HEK293 (cell line): ENCODE measurements at regions not wholly inside any gene's neighbourhood (a gene's known extent, or its start where the extent isn't known, plus 50 kb on each side); places are given as distances from the start of the nearest gene placed in this dataset.

Source experiments
- CTCF ChIA-PET: fragments of 350-600 bp; formaldehyde crosslinking; extraction: SDS; loops from one replicate; lab custom pipeline; 2021; ENCODE audit warnings: antibody characterized with exemption; lab: Yijun Ruan, JAX
- POLR2A ChIA-PET: fragments of 300-600 bp; formaldehyde crosslinking; extraction: SDS; loops from one replicate; lab custom pipeline; 2020; ENCODE audit warnings: antibody characterized with exemption, inconsistent platforms; lab: Yijun Ruan, JAX
- H3K27ac ChIP-seq: fragments of 200-500 bp; sonication (Bioruptor generic); 2 replicates; pipeline ENCODE4 v1.5.1; 2014; ENCODE audit warnings: low read depth, low read length, control low read depth, inconsistent platforms; ENCODE audit errors: extremely low read depth
- H3K36me3 ChIP-seq, 2 experiments: fragments of 200-500 bp in 1 of 2; sonication (Bioruptor generic) in 1 of 2; 1 replicate in 1 of 2; 2 replicates in 1 of 2; pipeline ENCODE4 v1.5.1; 2014 to 2017; ENCODE audit warnings: inconsistent platforms in 2 of 2, low read length in 2 of 2; ENCODE audit not compliant: control insufficient read depth in 2 of 2, insufficient read depth in 1 of 2
- H3K4me1 ChIP-seq: fragments of 200-500 bp; sonication (Bioruptor generic); 2 replicates; pipeline ENCODE4 v1.5.1; 2014; ENCODE audit warnings: mild to moderate bottlenecking, low read length, inconsistent platforms; ENCODE audit not compliant: control insufficient read depth, insufficient read depth
- H3K4me3 ChIP-seq: 2 replicates; pipeline ENCODE4 v1.5.1; 2011; ENCODE audit warnings: low read depth, mild to moderate bottlenecking, control low read depth, low read length, moderate library complexity
- H3K9me3 ChIP-seq: fragments of 200-500 bp; sonication (Bioruptor generic); 2 replicates; pipeline ENCODE4 v1.5.1; 2014; ENCODE audit warnings: low read depth, low read length, inconsistent platforms; ENCODE audit not compliant: control insufficient read depth, insufficient read depth
- EGR2 ChIP-seq: fragments of 450-650 bp; formaldehyde crosslinking; IDR thresholded peaks from 2 replicates; pipeline ENCODE4 v1.5.1; 2016; ENCODE audit warnings: low read depth, missing biosample characterization, missing genetic modification characterization
- HOXC10 ChIP-seq: sonication (generic); formaldehyde crosslinking; IDR thresholded peaks from 2 replicates; pipeline ENCODE4 v1.8.1; 2023; ENCODE audit warnings: mild to moderate bottlenecking, missing genetic modification reagents
- KLF10 ChIP-seq: fragments of 450-650 bp; IDR thresholded peaks from 2 replicates; pipeline ENCODE4 v1.5.1; 2018; ENCODE audit warnings: missing biosample characterization, mild to moderate bottlenecking, missing genetic modification characterization
- KLF8 ChIP-seq: fragments of 450-650 bp; formaldehyde crosslinking; IDR thresholded peaks from 2 replicates; pipeline ENCODE4 v1.5.1; 2016; ENCODE audit warnings: missing biosample characterization, missing genetic modification characterization
- KLF9 ChIP-seq: fragments of 450-650 bp; formaldehyde crosslinking; IDR thresholded peaks from 2 replicates; pipeline ENCODE4 v1.5.1; 2016; ENCODE audit warnings: missing biosample characterization, missing genetic modification characterization, low read depth
- MYNN ChIP-seq: fragments of 450-650 bp; formaldehyde crosslinking; IDR thresholded peaks from 2 replicates; pipeline ENCODE4 v1.5.1; 2016; ENCODE audit warnings: missing biosample characterization, missing genetic modification characterization, borderline replicate concordance
- SETDB1 ChIP-seq: IDR thresholded peaks from one replicate; pipeline ENCODE4 v1.6.1; 2017; ENCODE audit warnings: mild to moderate bottlenecking, low read length, moderate library complexity, mixed read lengths; ENCODE audit not compliant: insufficient read length
- ZBTB21 ChIP-seq: fragments of 450-650 bp; formaldehyde crosslinking; IDR thresholded peaks from 2 replicates; pipeline ENCODE4 v1.5.1; 2017; ENCODE audit warnings: missing biosample characterization, missing genetic modification characterization
- ZFHX2 ChIP-seq: fragments of 450-650 bp; formaldehyde crosslinking; conservative IDR thresholded peaks from 2 replicates; pipeline ENCODE4 v1.5.1; 2016; ENCODE audit warnings: missing biosample characterization, missing genetic modification characterization
- ZNF184 ChIP-seq: fragments of 450-650 bp; IDR thresholded peaks from 2 replicates; pipeline ENCODE4 v1.5.1; 2018; ENCODE audit warnings: missing biosample characterization, mild to moderate bottlenecking, missing genetic modification characterization
- ZNF19 ChIP-seq: fragments of 450-650 bp; formaldehyde crosslinking; IDR thresholded peaks from 2 replicates; pipeline ENCODE4; 2016; ENCODE audit warnings: missing biosample characterization, missing genetic modification characterization, low read depth
- ZNF211 ChIP-seq: fragments of 450-650 bp; formaldehyde crosslinking; IDR thresholded peaks from 2 replicates; pipeline ENCODE4 v1.5.1; 2016; ENCODE audit warnings: low read depth, missing biosample characterization, missing genetic modification characterization
- ZNF221 ChIP-seq: fragments of 450-650 bp; formaldehyde crosslinking; IDR thresholded peaks from 2 replicates; pipeline ENCODE4 v1.5.1; 2017; ENCODE audit warnings: missing biosample characterization, missing genetic modification characterization, borderline replicate concordance
- ZNF26 ChIP-seq: fragments of 450-650 bp; formaldehyde crosslinking; IDR thresholded peaks from 2 replicates; pipeline ENCODE4 v1.5.1; 2016; ENCODE audit warnings: missing biosample characterization, missing genetic modification characterization
- ZNF292 ChIP-seq: fragments of 450-650 bp; formaldehyde crosslinking; IDR thresholded peaks from 2 replicates; pipeline ENCODE4 v1.5.1; 2016; ENCODE audit warnings: low read depth, missing biosample characterization, missing genetic modification characterization, borderline replicate concordance
- ZNF311 ChIP-seq: fragments of 450-650 bp; formaldehyde crosslinking; IDR thresholded peaks from 2 replicates; pipeline ENCODE4 v1.5.1; 2017; ENCODE audit warnings: missing biosample characterization, missing genetic modification characterization, borderline replicate concordance
- ZNF350 ChIP-seq: fragments of 450-650 bp; formaldehyde crosslinking; IDR thresholded peaks from 2 replicates; pipeline ENCODE4 v1.5.0; 2017; ENCODE audit warnings: missing biosample characterization, mild to moderate bottlenecking, missing genetic modification characterization
- ZNF423 ChIP-seq: fragments of 450-650 bp; formaldehyde crosslinking; IDR thresholded peaks from 2 replicates; pipeline ENCODE4 v1.5.1; 2016; ENCODE audit warnings: missing biosample characterization, missing genetic modification characterization
- ZNF473 ChIP-seq: fragments of 450-650 bp; formaldehyde crosslinking; IDR thresholded peaks from 2 replicates; pipeline ENCODE4 v1.5.1; 2017; ENCODE audit warnings: missing biosample characterization, missing genetic modification characterization
- ZNF621 ChIP-seq: fragments of 450-650 bp; formaldehyde crosslinking; IDR thresholded peaks from 2 replicates; pipeline ENCODE4 v1.5.1; 2017; ENCODE audit warnings: missing biosample characterization, missing genetic modification characterization
- ZNF658 ChIP-seq: fragments of 450-650 bp; formaldehyde crosslinking; IDR thresholded peaks from 2 replicates; pipeline ENCODE4; 2016; ENCODE audit warnings: missing biosample characterization, missing genetic modification characterization
- ZNF664 ChIP-seq: fragments of 450-650 bp; formaldehyde crosslinking; IDR thresholded peaks from 2 replicates; pipeline ENCODE4 v1.5.1; 2016; ENCODE audit warnings: missing biosample characterization, missing genetic modification characterization
- ZNF707 ChIP-seq: fragments of 450-650 bp; formaldehyde crosslinking; IDR thresholded peaks from 2 replicates; pipeline ENCODE4 v1.5.1; 2016; ENCODE audit warnings: missing biosample characterization, missing genetic modification characterization
- ZNF76 ChIP-seq: fragments of 450-650 bp; formaldehyde crosslinking; IDR thresholded peaks from 2 replicates; pipeline ENCODE4; 2016; ENCODE audit warnings: low read depth, missing biosample characterization, missing genetic modification characterization, borderline replicate concordance
- ZNF791 ChIP-seq: fragments of 450-650 bp; formaldehyde crosslinking; IDR thresholded peaks from 2 replicates; pipeline ENCODE4 v1.5.1; 2016; ENCODE audit warnings: missing biosample characterization, missing genetic modification characterization
- ZNF837 ChIP-seq: fragments of 450-650 bp; formaldehyde crosslinking; IDR thresholded peaks from 2 replicates; pipeline ENCODE4 v1.5.1; 2016; ENCODE audit warnings: missing biosample characterization, missing genetic modification characterization
- ZSCAN30 ChIP-seq: fragments of 450-650 bp; IDR thresholded peaks from 2 replicates; pipeline ENCODE4 v1.5.1; 2018; ENCODE audit warnings: missing biosample characterization, mild to moderate bottlenecking, missing genetic modification characterization, moderate library complexity
- ZXDB ChIP-seq: fragments of 450-650 bp; formaldehyde crosslinking; IDR thresholded peaks from 2 replicates; pipeline ENCODE4 v1.5.1; 2016; ENCODE audit warnings: missing biosample characterization, missing genetic modification characterization
- TF ChIP-seq, protein P1 (sequence below): fragments of 450-650 bp; formaldehyde crosslinking; IDR thresholded peaks from 2 replicates; pipeline ENCODE4 v1.5.1; 2016; ENCODE audit warnings: missing biosample characterization, missing genetic modification characterization
- TF ChIP-seq, protein P2 (sequence below): IDR thresholded peaks from 2 replicates; pipeline ENCODE4 v1.6.1; 2011; ENCODE audit warnings: mild to moderate bottlenecking, low read depth, low read length, borderline replicate concordance
- TF ChIP-seq, protein P3 (sequence below): fragments of 450-650 bp; formaldehyde crosslinking; IDR thresholded peaks from 2 replicates; pipeline ENCODE4; 2016; ENCODE audit warnings: missing biosample characterization, missing genetic modification characterization
- TF ChIP-seq, protein P4 (sequence below): fragments of 450-650 bp; formaldehyde crosslinking; IDR thresholded peaks from 2 replicates; pipeline ENCODE4 v1.5.1; 2016; ENCODE audit warnings: missing biosample characterization, missing genetic modification characterization

DNA sequence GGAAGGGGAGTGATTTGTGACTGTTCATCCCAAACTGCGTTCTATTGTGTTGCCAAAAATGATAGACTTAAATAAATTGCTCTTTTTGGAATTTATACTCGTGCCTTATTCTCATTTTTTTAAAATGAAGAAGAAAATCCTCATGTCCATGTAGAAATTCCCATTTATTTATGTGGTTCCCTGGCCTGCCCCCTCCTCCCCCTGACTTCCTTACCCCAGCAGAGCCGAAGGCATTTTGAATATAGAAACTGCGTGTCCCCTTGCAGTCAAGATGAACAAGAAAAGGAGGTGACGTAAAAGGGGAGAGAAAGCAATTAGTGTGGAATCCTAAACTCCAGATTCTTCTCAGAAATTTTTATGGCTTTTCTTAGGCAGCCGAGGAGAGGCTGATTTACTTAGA, 126.1 kb downstream of the FAM204A start:
- CTCF ChIA-PET, result interaction anchor here (1.0 kb wide), 1 partner anchor 25 kb away, joined by 3 read pairs; no protein-coding TSS in a partner anchor
- Histone ChIP-seq H3K4me3 (no peak overlapping the region), H3K27ac (no peak overlapping the region), H3K36me3 (no peaks in the 10 kb centered on the region), H3K4me1 (0 out of 2 replicates have a peak, but pooled peaks cover 2% of the 10 kb centered on the region), H3K9me3 (no peaks in the 10 kb centered on the region)
- TF ChIP-seq ZNF658 (tag by site-specific recombination) (no peak), ZNF311 (tag by site-specific recombination) (no peak), ZFHX2 (no peak), KLF9 (tag by site-specific recombination) (no peak), ZNF350 (tag by site-specific recombination) (no peak), ZNF19 (tag by site-specific recombination) (no peak), HOXC10 (CRISPR knock-in tag) (no peak), ZNF664 (tag by site-specific recombination) (no peak), ZNF184 (tag by site-specific recombination) (no peak), ZNF292 (tag by site-specific recombination) (no peak), ZNF473 (tag by site-specific recombination) (no peak), ZSCAN30 (tag by site-specific recombination) (no peak), ZXDB (tag by site-specific recombination) (no peak), SETDB1 (no peak), KLF10 (no peak), ZNF26 (tag by site-specific recombination) (no peak)
- TF ChIP-seq, protein P1, sequence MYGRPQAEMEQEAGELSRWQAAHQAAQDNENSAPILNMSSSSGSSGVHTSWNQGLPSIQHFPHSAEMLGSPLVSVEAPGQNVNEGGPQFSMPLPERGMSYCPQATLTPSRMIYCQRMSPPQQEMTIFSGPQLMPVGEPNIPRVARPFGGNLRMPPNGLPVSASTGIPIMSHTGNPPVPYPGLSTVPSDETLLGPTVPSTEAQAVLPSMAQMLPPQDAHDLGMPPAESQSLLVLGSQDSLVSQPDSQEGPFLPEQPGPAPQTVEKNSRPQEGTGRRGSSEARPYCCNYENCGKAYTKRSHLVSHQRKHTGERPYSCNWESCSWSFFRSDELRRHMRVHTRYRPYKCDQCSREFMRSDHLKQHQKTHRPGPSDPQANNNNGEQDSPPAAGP, result no peak
- TF ChIP-seq, protein P2, sequence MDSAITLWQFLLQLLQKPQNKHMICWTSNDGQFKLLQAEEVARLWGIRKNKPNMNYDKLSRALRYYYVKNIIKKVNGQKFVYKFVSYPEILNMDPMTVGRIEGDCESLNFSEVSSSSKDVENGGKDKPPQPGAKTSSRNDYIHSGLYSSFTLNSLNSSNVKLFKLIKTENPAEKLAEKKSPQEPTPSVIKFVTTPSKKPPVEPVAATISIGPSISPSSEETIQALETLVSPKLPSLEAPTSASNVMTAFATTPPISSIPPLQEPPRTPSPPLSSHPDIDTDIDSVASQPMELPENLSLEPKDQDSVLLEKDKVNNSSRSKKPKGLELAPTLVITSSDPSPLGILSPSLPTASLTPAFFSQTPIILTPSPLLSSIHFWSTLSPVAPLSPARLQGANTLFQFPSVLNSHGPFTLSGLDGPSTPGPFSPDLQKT, result no peak
- TF ChIP-seq, protein P3, sequence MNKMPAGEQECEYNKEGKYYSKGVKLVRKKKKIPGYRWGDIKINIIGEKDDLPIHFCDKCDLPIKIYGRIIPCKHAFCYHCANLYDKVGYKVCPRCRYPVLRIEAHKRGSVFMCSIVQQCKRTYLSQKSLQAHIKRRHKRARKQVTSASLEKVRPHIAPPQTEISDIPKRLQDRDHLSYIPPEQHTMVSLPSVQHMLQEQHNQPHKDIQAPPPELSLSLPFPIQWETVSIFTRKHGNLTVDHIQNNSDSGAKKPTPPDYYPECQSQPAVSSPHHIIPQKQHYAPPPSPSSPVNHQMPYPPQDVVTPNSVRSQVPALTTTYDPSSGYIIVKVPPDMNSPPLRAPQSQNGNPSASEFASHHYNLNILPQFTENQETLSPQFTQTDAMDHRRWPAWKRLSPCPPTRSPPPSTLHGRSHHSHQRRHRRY, result no peak
- POLR2A ChIA-PET, result no interaction called here

GRCh38 chr10:118214776-118215175, 127.3 kb downstream of the FAM204A start:
- Histone ChIP-seq H3K4me1 (0 out of 2 replicates have a peak, but pooled peaks cover 2% of the 10 kb centered on the region), H3K27ac (no peak overlapping the region), H3K4me3 (no peak overlapping the region), H3K9me3 (no peaks in the 10 kb centered on the region), H3K36me3 (no peaks in the 10 kb centered on the region)
- TF ChIP-seq EGR2 (tag by site-specific recombination), result no peak
- TF ChIP-seq MYNN, result no peak
- no peak for TF ChIP-seq ZBTB21 (tag by site-specific recombination)
- TF ChIP-seq, protein P4, sequence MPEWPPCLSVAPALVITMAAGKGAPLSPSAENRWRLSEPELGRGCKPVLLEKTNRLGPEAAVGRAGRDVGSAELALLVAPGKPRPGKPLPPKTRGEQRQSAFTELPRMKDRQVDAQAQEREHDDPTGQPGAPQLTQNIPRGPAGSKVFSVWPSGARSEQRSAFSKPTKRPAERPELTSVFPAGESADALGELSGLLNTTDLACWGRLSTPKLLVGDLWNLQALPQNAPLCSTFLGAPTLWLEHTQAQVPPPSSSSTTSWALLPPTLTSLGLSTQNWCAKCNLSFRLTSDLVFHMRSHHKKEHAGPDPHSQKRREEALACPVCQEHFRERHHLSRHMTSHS, result no peak
- no peak for TF ChIP-seq KLF8 (tag by site-specific recombination)
- TF ChIP-seq ZNF76 (tag by site-specific recombination), result no peak
- TF ChIP-seq ZNF621 (tag by site-specific recombination), result no peak
- no peak for TF ChIP-seq ZNF221 (tag by site-specific recombination)
- no peak for TF ChIP-seq ZNF791 (tag by site-specific recombination)
- no peak for TF ChIP-seq ZNF423 (tag by site-specific recombination)
- no peak for TF ChIP-seq SETDB1
- TF ChIP-seq ZNF707 (tag by site-specific recombination), result no peak
- TF ChIP-seq ZNF211 (tag by site-specific recombination), result no peak
- no peak for TF ChIP-seq ZNF837 (tag by site-specific recombination)
- ChIA-PET CTCF (interaction anchor here (0.5 to 1.2 kb wide), 2 partner anchors 44 to 254 kb away, joined by 3 to 4 read pairs; no protein-coding TSS in a partner anchor), POLR2A (no interaction called here)
